ENCODE measurements at regions not wholly inside any gene's neighbourhood (a gene's known extent, or its start where the extent isn't known, plus 50 kb on each side); places are given as distances from the start of the nearest gene placed in this dataset.

DNA sequence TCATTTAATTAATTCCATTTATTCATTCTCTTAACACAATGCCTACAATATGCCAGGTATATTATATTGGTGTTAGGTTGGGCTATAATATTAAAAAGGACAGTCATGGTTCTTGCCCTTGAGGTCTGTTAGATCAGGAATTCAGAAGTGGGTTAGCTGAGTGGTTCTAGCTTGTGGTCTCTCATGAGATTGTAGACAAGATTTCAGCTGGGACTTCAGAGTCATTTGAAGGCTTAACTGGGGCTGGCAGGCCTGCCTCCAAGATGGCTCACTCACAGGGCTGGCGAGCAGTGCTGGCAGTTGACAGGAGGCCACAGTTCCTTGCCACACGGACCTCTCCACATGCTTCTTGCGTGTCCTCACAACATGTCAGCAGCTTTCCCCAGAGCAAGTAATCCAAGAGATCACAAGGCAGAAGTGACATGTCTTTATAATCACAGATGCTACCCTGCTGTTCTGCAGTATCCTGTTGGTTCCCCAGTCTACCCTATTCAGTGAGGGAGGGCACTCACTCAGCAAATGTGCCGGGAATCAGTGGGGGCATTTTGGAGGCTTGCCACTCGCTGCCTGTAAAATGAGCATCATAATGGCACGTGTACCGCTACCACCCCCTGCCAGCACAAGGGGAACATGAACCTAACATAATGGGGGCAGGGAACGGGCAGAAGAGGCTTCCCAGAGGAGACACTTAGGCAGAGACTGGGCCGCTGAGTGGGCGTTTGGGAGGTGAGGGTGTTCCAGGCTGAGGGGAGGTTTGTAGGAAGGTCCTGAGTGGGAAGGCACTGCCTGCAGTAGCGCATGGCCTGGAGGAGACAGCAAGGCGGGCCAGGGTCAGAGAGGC lies 70.0 kb downstream of the EXOSC2 start:
- Histone ChIP-seq H3K4me1 (0 out of 3 replicates have a peak, but pooled peaks cover 4% of the 10 kb centered on the region), H3K9me3 (no peaks in the 10 kb centered on the region), H3K4me3 (no peak overlapping the region), H3K27ac (no peak overlapping the region), H3K4me2 (no peak overlapping the region)
- WGBS (ENCODE audit: missing lambda C conversion rate): 84% methylated on average over 12 of the region's 12 CpGs
- TF ChIP-seq KDM5A (IDR thresholded peaks at IDR 0.05): no peak
- no peak for TF ChIP-seq MAX (IDR thresholded peaks at IDR 0.05)
- TF ChIP-seq JUN (IDR thresholded peaks at IDR 0.05): no peak
- no peak for TF ChIP-seq MAFK (IDR thresholded peaks at IDR 0.05; ENCODE audit: partially characterized antibody)
- TF ChIP-seq ZFP36 (IDR thresholded peaks at IDR 0.05; ENCODE audit: borderline replicate concordance, partially characterized antibody): no peak
- no peak for TF ChIP-seq CHD4 (IDR thresholded peaks at IDR 0.05; ENCODE audit: borderline replicate concordance)
- no peak for TF ChIP-seq ELK1 (IDR thresholded peaks at IDR 0.05; ENCODE audit: low read depth, low read length)
- TF ChIP-seq CHD2 (IDR thresholded peaks at IDR 0.05; ENCODE audit: low read length, partially characterized antibody): no peak
- no peak for TF ChIP-seq HDAC2 (IDR thresholded peaks at IDR 0.05)
- no peak for TF ChIP-seq TP53 (CRISPR knock-in tag; IDR thresholded peaks at IDR 0.05)
- no peak for TF ChIP-seq GATA3 (IDR thresholded peaks at IDR 0.05; ENCODE audit: borderline replicate concordance)
- TF ChIP-seq NFE2L2 (conservative IDR thresholded peaks at IDR 0.05; ENCODE audit: low read length): no peak
- no peak for TF ChIP-seq EHF (CRISPR knock-in tag; IDR thresholded peaks at IDR 0.05)
- TF ChIP-seq RNF2 (IDR thresholded peaks at IDR 0.05; ENCODE audit: borderline replicate concordance, low read depth): no peak
- TF ChIP-seq, protein P1, sequence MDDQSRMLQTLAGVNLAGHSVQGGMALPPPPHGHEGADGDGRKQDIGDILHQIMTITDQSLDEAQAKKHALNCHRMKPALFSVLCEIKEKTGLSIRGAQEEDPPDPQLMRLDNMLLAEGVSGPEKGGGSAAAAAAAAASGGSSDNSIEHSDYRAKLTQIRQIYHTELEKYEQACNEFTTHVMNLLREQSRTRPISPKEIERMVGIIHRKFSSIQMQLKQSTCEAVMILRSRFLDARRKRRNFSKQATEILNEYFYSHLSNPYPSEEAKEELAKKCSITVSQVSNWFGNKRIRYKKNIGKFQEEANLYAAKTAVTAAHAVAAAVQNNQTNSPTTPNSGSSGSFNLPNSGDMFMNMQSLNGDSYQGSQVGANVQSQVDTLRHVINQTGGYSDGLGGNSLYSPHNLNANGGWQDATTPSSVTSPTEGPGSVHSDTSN (IDR thresholded peaks at IDR 0.05): no peak
- TF ChIP-seq SMC3 (IDR thresholded peaks at IDR 0.05): no peak
- no peak for TF ChIP-seq HOXA7 (CRISPR knock-in tag; IDR thresholded peaks at IDR 0.05)
- ATAC-seq: no peak
- POLR2A ChIA-PET: no interaction called here
- no peak for DNase-seq (ENCODE audit: low read depth in 1 of 2, low spot score in 1 of 2)
- CTCF ChIA-PET: interaction anchor here (0.6 to 25.0 kb wide), 7 partner anchors 15 to 101 kb away, joined by 3 to 454 read pairs (median 3); no protein-coding TSS in a partner anchor
- no peak for FAIRE-seq

DNA sequence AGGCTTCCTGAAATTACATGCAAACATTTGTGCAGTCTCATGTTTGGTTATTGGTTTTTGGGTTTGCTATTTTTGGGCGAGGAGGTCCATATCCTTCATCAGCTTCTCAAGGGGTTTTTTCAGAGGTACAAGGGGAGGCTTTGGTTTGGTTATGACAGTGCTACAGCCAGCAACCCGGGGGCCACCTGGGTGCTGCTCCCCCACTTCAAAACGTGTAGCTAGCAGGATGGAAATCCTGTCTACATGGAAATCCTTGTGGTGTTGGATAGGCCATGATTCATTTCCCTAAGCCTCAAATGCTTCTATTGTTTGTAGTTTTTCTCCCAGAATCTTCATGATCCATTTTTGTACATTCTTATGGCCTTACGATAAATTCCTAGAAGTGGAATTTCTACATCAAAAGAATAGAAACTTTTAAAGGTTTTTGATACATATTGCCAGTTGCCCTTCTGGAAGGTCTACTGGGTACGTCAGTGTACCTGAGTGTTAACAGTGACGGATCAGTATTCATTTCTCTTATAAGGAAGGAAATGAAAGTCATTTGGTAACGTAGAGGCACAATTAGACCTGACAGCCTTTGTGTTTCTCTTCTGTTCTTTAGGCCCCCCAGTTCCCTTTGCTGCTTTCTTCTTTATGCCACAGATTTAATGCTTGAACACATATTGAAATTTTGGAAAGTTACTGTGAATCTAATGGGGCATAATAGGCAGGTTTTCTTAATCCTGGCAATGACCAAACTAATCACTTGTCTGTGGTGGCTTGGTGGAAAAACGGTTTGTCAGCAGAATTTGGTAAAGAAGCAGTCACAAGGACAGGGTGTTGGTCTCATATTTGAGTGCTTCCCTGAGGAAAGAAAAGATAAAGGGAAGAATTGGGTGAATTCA lies 69.7 kb upstream of the ABL1 start:
- Histone ChIP-seq H3K9me3 (no peaks in the 10 kb centered on the region), H3K4me2 (no peak overlapping the region), H3K4me1 (0 out of 3 replicates have a peak, but pooled peaks cover 6% of the 10 kb centered on the region), H3K4me3 (no peak overlapping the region), H3K27ac (0 out of 6 replicates have a peak overlapping the region, but pooled peaks of 1 of the 2 experiments have one; percentile 6)
- no peak for FAIRE-seq
- no peak for ATAC-seq
- no peak for DNase-seq (ENCODE audit: low read depth in 1 of 2, low spot score in 1 of 2)
- ChIA-PET POLR2A (no interaction called here), CTCF (interaction anchor here (0.6 to 25.0 kb wide), 7 partner anchors 8 to 233 kb away, joined by 3 to 454 read pairs (median 6); no protein-coding TSS in a partner anchor)
- TF ChIP-seq RARB (CRISPR knock-in tag; IDR thresholded peaks at IDR 0.05) (no peak), MAFK (IDR thresholded peaks at IDR 0.05; ENCODE audit: partially characterized antibody) (peak; percentile 83)
- 72% methylated on average over 8 of the region's 8 CpGs for WGBS (ENCODE audit: missing lambda C conversion rate)
